GM18867 (cell line): ENCODE measurements at regions not wholly inside any gene's neighbourhood (a gene's known extent, or its start where the extent isn't known, plus 50 kb on each side); places are given as distances from the start of the nearest gene placed in this dataset.
"Not testable (repeated sequence)": the region's sequence is repeated elsewhere in the genome, so short reads cannot be mapped to it uniquely, and the experiment has no call there.

ENCODE experiments used
- ATAC-seq: cut with Tn5 transposase; IDR thresholded peaks from one replicate; pipeline ENCODE4 v1.9.1; 2021; ENCODE audit warnings: mild to moderate bottlenecking, moderate library complexity; ENCODE audit not compliant: unreplicated experiment

DNA sequence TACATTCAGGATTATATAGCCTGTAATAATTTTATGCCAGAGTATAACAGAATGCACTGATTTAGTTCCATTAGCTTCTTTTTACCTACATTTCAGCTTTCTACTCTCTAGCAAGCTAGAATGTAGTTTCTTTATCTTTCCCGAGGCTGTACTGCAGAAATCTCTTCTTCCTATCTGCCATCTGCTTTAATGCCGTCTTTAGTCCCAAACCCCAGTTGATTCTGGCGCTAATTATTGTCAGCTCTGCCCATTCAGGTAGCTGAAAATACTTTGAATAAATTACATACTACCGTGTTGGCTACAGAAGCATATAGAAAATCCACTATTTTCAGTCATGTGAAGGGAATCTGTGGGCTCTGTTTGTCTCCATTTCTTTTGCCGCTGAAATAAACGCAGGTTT lies 706.7 kb downstream of the NTRK3 start:
- no peak for ATAC-seq

DNA sequence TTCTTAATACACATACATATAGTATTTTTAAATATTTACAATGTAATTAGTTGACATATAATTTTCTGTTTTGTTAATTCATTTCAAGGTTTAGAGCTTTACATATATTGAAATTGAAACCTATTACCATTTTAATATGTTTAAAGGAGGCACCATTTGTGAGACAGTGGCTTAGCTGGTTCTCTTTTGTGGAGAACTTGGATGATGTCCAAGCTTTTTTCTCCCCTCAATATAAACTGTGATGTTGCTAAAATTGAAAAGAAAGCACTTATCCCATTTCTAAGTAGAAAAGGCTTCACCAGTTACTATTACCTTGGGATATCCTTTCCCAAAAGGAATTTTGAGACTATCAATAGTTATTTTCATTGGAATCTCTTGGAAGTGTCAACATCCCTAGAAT lies 707.2 kb downstream of the NTRK3 start:
- ATAC-seq: no peak

DNA sequence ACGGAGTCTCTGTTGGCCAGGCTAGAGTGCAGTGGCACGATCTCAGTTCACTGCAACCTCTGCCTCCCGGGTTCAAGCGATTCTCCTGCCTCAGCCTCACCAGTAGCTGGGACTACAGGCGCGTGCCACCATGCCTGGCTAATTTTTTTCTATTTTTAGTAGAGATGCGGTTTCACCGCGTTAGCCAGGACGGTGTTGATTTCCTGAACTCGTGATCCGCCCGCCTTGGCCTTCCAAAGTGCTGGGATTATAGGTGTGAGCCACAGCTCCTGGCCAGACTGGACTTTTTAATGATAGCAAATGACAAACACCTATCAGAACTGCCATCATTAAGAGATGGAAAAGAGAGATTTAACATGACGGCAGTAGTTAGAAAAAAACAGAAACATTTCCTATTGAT lies 707.9 kb downstream of the NTRK3 start:
- not testable (repeated sequence) for ATAC-seq

DNA sequence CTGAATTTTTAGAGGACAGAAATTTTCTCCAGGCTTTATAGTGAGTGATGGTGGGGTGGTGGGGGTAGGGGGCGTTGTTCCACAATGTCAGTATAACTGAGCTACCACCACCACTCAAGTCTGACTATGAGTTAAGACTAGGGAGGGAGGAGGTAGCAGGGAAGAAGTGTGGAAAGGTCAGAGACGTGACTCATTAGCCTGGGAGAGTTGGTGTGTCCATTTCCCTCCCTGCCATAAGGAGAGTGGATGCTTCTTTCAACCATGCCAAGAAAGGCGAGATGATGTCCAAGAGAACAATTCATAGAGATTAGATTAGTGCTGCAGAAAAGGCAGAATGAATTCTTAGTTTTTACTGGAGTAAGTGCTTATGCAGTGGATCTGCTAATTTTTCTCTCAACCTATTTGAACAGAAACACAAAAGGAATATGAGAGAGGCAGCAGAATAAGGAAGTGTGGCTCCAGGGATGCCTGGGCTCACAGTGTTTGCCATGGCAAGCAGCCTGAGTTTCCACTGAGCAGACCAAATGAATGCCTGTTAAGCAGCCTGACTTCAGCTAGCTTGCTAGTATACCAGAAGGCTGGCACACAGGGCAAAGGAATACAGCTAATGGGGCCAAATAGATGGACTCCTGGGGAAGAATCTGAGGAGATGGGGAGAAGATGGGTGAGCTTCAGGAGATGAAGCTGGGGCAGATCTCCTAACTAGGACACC lies 708.9 kb downstream of the NTRK3 start:
- ATAC-seq: no peak

DNA sequence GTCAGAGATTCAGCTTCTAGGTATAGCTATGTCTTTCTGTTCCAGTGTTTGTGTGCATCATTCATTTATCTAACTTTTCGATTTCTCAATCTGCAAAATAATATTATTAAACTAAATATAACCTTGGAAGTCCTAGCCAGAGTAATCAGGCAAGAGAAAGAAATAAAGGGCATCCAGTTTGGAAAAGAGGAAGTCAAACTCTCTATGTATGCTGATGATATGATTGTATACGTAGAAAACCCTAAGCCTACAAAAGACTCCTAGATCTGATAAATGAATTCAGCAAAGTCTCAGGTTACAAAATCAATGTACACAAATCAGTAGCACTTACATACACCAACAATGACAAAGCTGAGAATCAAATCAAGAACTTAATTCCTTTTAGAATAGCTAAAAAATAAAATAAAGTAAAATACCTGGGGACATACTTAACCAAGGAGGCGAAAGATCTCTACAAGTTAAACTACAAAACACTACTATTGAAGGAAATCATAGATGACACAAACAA lies 718.2 kb downstream of the NTRK3 start:
- no peak for ATAC-seq

DNA sequence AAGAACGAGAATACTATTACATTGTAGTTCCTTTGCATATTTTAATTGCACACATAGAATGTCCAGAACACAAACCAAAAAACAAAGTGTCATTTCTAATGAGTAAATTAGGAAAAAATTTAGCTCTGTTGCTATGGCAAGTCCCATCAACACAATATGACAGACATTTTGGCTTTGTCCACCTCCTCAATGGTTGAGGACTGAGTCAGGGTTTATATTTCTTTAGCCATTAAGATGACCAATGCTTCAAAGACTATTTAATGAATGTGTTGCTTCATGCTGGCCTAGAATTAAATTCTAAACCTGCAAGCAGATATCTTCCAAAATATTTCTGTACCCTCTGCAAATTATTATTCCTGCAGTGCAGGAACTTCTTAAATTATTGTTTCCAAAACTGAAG lies 719.2 kb downstream of the NTRK3 start:
- ATAC-seq: no peak

DNA sequence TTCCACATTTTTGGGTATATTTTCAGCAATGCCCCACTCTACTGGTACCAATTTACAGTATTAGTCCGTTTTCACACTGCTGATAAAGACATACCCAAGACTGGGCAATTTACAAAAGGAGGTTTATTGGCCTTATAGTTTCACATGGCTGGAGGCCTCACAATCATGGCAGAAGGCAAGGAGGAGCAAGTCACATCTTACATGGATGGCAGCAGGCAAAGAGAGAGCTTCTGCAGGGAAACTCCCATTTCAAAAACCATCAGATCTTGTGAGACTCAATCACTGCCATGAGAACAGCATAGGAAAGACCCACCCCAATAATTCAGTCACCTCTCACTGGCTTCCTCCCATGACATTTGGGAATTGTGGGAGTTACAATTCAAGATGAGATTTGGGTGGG lies 722.9 kb downstream of the NTRK3 start:
- ATAC-seq: not testable (repeated sequence)

DNA sequence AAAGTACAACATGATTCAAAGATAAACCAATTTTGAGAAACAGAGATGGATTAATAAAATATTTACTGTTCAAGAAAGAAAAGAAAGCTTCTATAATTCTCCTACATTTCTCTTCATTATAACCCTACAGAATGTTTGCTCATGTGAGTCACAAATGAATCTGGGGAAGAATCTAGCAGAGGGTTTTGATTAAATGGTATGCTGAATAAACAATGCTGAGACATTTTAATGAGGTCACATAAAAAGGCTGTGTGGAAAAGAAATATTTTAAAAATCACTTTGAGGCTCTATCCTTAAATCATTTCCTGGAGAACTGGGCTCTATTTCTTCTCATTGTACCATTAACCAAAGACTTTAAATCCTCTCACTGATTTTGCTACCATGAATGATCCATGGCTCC lies 727.7 kb downstream of the NTRK3 start:
- no peak for ATAC-seq

DNA sequence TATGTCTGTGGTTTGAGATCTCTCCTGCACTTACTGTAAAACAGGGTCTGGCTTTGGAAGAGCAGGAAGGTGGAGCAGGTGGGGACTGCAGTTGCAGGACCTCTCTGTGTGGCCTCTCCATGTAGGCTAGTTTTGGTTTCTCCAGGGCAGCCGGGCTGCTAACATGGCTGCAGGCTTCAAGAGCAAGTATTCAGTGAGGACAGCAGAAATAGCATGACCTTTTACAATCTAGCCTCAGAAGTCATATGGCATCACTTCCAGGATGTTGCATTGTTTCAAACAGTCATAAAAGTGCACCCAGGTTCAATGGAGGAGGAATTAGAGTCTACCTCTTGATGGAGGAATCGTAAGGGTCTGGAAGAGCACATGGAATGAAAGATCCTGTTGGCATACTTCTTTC lies 728.7 kb downstream of the NTRK3 start:
- ATAC-seq: no peak

DNA sequence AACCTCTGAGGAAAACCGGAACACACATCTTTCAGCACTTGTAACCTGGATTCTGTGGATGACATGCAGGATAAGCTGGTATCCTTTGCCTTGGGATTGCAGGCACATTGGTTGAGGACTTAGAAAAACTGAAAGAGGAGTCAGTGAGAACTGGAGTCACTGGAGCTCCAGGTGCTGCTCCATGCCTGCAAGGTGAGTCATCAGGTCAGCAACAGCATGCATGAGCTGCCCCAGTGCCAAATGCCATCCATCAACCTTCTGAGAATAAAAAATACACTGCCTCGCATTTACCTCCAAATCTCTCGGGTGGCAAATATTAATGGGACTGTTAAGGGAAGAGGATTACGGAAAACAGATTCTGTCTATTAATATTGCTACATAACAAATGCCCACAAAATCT lies 729.1 kb downstream of the NTRK3 start:
- no peak for ATAC-seq

DNA sequence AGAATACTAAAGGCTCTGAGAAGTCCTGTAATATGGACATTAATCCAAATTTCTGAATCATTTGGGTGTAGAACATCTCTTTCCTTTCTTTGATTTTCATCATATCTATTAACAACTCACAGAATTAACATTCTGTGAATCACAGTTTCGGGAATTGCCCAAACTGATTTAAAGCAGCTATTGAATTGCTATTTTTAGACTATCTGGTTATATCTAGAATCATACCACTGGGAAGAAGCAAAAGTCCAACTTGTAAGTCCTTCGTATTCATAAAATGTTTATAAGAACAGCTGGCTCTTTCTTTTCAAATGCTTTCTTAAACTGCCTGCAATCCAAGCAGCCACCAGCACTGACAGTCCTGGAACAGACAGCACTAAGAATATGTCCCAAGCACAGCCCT lies 733.0 kb downstream of the NTRK3 start:
- no peak for ATAC-seq

DNA sequence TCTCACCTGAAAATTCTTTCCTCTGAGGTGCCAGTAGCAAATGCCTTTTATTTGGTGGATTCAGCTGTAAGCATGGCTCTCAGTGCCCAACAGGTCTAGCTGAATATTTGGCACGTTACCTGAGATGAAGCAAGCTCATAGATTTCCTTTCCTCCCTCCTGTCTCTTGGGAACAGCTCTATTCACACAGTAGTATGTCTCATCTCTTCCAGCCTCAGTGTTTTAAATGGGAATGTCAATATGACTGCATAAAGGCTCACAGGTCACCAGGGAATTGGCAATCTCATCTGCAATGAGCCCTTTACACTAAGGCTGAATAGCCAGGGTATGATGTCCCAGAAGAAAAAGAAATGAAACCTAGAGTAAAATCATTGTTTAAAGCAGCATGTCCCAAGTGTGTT lies 733.5 kb downstream of the NTRK3 start:
- no peak for ATAC-seq

DNA sequence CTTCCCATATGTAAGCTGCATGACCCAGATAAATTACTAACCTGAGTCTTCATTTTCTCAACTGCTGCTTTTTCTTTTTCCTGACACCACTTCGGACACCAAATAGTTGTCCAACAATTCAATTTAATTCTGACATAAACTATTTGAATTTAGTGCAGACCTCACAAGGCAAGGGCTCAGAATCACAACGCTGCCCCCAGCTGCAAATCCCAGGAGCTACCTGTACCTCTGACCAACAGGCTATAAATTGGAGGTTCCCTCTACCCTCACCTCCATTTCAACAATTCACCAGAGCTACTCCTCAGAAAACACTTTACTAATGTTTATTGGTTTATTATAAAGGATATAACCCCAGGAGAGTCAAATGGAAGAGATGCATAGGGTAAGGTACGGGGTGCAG lies 737.6 kb downstream of the NTRK3 start:
- no peak for ATAC-seq

DNA sequence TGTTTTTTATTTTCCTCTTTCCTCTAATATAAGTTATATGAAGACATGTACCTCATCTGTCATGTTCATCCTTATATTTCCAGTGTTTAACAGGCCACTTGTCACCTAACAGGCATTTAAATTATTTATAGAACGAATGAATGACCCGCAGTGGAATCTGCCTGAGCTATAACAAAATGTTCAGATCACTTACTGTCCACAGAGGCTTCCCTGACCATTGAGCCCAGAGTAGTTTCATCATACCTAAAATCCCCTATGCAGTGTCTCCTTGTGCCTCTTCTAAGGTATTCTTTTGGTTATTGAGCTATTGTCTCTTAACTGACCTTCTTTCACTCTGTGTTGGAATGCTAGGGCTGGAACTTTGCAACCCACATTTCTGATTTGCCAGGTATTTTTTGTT lies 748.5 kb downstream of the NTRK3 start:
- no peak for ATAC-seq

DNA sequence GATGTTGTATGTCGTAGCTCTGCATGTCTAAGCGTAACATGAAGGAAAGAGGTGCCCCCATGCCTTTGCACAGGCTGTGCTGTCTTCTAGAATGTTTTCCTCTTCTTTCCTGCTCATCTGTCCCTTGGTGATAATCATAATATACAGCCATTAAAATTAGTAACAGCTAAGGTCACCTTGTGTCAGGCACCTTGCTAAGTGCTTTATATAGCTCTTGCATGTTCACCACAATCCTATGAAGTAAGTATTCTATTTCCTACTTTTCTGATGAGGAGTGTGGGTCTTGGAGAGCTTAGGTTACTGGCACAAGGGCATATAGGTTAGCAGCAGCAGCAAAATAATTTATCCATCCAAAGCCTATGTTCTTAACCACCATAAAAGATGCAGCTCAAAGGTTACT lies 754.4 kb downstream of the NTRK3 start:
- ATAC-seq: no peak

DNA sequence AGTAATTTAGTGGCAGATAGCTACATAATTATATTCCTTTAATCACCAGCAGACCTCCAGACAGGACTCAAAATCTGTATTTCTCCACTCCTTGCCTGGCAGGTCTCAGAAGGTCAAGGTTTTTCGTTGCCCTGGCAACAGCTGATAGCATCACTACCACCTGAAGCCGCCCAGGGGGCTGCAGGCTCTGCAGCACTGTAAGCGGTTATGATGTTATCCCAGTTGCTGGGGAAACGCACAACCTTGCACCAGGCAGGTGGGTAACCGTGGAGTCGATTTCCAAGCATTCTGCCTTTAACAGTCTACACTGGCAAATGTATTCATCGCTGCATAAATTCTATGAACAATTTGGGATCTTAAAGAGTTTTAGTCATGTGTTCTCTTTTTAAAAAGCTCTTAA lies 756.3 kb downstream of the NTRK3 start:
- no peak for ATAC-seq

DNA sequence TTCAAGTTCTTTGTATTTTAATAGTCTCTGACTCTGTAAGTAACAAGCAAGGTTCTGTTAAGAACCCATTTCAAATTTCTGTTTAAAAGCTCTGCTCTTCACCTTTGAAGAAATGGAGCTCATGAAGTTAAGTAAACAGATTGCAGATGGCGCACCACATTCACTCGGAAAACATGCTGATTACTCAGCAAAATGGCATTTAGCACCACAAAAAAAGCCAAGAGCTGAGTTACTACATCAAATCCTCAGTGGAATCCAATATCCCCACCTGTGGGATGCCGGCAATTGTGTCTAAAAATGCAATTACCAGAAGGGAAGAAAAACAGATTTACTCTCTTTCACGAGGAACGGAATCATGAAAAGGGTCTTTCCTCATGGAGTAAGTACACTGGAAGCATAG lies 758.0 kb downstream of the NTRK3 start:
- ATAC-seq: no peak

DNA sequence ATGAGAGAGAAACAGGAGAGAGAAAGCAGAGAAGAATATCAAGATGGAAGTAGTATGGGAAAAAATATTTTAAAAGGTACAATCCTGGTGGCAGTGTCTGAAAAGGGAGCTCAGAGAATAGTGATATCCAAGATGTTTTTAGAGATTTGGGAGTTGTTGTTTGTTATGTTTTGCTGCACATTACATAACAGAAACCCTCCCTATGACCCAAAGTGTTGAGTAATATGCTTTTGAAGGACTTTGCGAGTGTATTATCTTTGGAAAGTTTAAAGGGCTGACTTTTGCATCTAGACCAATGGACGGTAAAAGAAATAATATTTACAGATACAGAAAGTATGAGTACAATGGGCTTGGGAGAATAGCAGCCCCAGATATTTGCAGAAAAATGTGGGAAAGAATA lies 759.7 kb downstream of the NTRK3 start:
- no peak for ATAC-seq

DNA sequence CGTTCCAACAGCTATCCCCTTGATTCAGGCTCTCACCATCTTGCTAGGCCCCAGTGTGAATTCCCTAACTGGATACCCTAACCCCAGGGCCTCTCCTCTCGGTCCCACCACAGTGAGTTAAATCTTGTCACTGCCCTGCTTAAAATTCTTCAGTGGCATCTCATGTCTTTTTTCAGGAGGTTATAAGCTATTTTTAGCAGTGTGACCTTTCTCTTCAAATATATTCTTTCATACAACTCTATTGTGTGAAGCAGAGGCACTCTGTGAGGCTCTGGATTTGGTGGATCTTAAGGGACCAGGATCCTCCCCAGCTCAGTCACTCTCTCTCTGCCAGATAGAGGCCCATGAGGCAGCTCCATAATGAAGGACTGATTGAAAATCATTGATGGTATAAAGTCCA lies 760.4 kb downstream of the NTRK3 start:
- no peak for ATAC-seq

DNA sequence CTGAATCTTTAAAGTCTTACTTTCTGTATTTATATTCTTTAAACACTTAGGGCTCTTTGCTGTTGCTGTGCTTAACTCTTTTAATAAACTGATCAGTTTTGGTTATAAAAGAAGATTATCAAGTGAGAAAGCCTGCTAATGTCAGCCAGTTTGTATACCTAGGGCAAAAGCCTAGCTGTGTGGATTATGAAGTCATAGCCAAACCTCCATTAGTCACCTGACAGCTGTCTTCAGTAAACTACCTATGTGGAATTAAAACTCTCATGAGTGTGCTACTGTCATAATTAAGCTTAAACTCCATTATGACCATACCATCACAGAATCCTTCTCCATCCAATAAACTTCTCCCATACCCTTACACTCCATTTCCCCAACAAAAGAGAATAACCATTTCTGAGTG lies 762.7 kb downstream of the NTRK3 start:
- ATAC-seq: no peak

DNA sequence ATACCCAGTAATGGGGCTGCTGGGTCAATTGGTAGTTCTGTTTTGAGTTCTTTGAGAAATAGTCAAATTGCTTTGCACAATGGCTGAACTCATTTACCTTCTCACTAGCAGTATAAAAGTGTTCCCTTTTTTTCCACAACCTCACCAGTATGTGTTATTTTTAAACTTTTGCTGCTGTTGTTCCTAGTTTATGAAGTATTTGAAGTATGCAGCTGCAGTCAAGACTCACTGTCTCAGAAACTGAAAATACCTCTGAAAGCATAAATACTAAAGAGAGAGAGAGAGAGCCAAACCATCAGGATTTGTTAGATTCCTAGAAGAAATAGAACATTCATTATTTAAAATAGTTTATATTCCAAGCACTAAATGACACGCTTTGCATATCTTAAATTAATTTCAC lies 764.2 kb downstream of the NTRK3 start:
- no peak for ATAC-seq

DNA sequence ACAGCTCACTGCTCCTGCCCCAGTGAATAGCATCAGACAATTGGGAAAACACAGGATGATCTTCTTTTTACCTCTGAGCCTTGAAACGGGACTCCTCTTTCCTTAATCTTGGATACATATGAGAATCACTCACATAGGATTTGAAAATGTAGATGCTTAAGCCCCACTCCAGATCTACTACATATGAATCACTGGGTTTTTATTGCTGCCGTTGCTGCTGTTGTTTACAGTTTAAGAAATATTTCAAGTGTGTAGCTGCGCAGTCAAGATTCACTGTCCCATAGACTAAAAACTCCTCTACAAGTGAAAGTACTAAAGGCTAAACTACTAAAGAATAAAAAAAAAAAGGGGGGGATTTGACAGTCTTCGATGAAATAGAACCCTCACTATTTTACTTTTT lies 765.9 kb downstream of the NTRK3 start:
- no peak for ATAC-seq
